Gastroesophageal sphincter (tissue), 4 donors: ENCODE measurements at regions not wholly inside any gene's neighbourhood (a gene's known extent, or its start where the extent isn't known, plus 50 kb on each side); places are given as distances from the start of the nearest gene placed in this dataset.

Experiments
- ATAC-seq: fragments of 150-250 bp; one replicate; pipeline ENCODE4 v1.9.1; 2016; ENCODE audit warnings: mild to moderate bottlenecking, moderate library complexity
- H3K27ac ChIP-seq, 4 donors: fragments of 200-600 bp; sonication (generic) in 3 of 4; 1 replicate in 3 of 4; 2 replicates in 1 of 4; pipeline ENCODE4 v1.5.1; 2016 to 2019
- H3K27me3 ChIP-seq: fragments of 200-600 bp; sonication (generic); one replicate; pipeline ENCODE4 v1.5.1; 2019
- H3K36me3 ChIP-seq, 2 donors: fragments of 200-600 bp; sonication (generic); one replicate each; pipeline ENCODE4 v1.5.1; 2019; ENCODE audit warnings: control low read depth in 1 of 2
- H3K4me1 ChIP-seq, 3 donors: fragments of 200-600 bp; sonication (generic); 1 replicate in 2 of 3; 2 replicates in 1 of 3; pipeline ENCODE4 v1.5.1; 2016 to 2019; ENCODE audit warnings: control low read depth in 2 of 3
- H3K4me3 ChIP-seq, 2 donors: fragments of 200-600 bp; sonication (generic); one replicate each; pipeline ENCODE4 v1.5.1; 2019; ENCODE audit warnings: mild to moderate bottlenecking in 1 of 2, moderate library complexity in 1 of 2
- H3K9me3 ChIP-seq, 3 donors: fragments of 200-600 bp; sonication (generic); one replicate each; pipeline ENCODE4 v1.5.1; 2017 to 2019; ENCODE audit warnings: control low read depth in 2 of 3
- CTCF ChIP-seq, 4 experiments: fragments of 200-600 bp in 2 of 4; fragments of 450-650 bp in 2 of 4; sonication (generic) in 1 of 4; IDR thresholded peaks; one replicate each; pipeline ENCODE4 v1.5.1; 2017 to 2019; ENCODE audit warnings: antibody characterized with exemption in 4 of 4, mild to moderate bottlenecking in 2 of 4, moderate library complexity in 2 of 4
- EP300 ChIP-seq: sonication (generic); formaldehyde crosslinking; IDR thresholded peaks from one replicate; pipeline ENCODE4 v1.6.1; 2017; ENCODE audit warnings: antibody characterized with exemption, mild to moderate bottlenecking
- POLR2A ChIP-seq, 2 donors: fragments of 450-650 bp; IDR thresholded peaks; one replicate each; pipeline ENCODE4 v1.6.1; 2017; ENCODE audit warnings: antibody characterized with exemption in 2 of 2, mild to moderate bottlenecking in 2 of 2, moderate library complexity in 1 of 2
- POLR2AphosphoS5 ChIP-seq: sonication (generic); formaldehyde crosslinking; IDR thresholded peaks from one replicate; pipeline ENCODE4 v1.6.1; 2017; ENCODE audit warnings: antibody characterized with exemption
- WGBS, 2 donors: methylation state at CpG; one replicate each; pipeline ENCODE4 v1.1.5; 2018; ENCODE audit warnings: low coverage in 1 of 2; 5-methylcytosine and 5-hydroxymethylcytosine counted together

- Histone ChIP-seq H3K9me3 (no peaks in the 10 kb centered on the region), H3K4me3 (no peak overlapping the region), H3K4me1 (no peaks in the 10 kb centered on the region), H3K36me3 (no peaks in the 10 kb centered on the region), H3K27me3 (no peaks in the 10 kb centered on the region), H3K27ac (no peak overlapping the region)
- WGBS, 2 donors: 80 to 85% methylated on average over 5 of the region's 7 CpGs
- TF ChIP-seq POLR2A (IDR thresholded peaks at IDR 0.05): no peak
- no peak for TF ChIP-seq CTCF (IDR thresholded peaks at IDR 0.05)
- no peak for TF ChIP-seq EP300
- no peak for TF ChIP-seq POLR2AphosphoS5
- no peak for ATAC-seq
Measured at GRCh38 chr6:44617416-44617815, 229.9 kb downstream of the CDC5L start.

GRCh38 chr6:44618371-44618770 lies 230.9 kb downstream of the CDC5L start:
- no peak for ATAC-seq
- no peaks in the 10 kb centered on the region for H3K36me3 ChIP-seq
- H3K4me3 ChIP-seq: no peak overlapping the region
- TF ChIP-seq POLR2AphosphoS5 (no peak), CTCF (IDR thresholded peaks at IDR 0.05) (no peak), POLR2A (IDR thresholded peaks at IDR 0.05) (no peak), EP300 (no peak)
- H3K4me1 ChIP-seq: no peaks in the 10 kb centered on the region
- no peaks in the 10 kb centered on the region for H3K27me3 ChIP-seq
- 80 to 81% methylated on average over 1 to 3 of the region's 4 CpGs for WGBS, 2 donors
- no peaks in the 10 kb centered on the region for H3K9me3 ChIP-seq
- H3K27ac ChIP-seq: no peak overlapping the region

- Histone ChIP-seq H3K27ac (no peak overlapping the region), H3K36me3 (no peaks in the 10 kb centered on the region), H3K27me3 (no peaks in the 10 kb centered on the region), H3K4me3 (no peak overlapping the region), H3K4me1 (no peaks in the 10 kb centered on the region), H3K9me3 (no peaks in the 10 kb centered on the region)
- TF ChIP-seq POLR2AphosphoS5 (no peak), POLR2A (IDR thresholded peaks at IDR 0.05) (no peak), EP300 (no peak)
- no peak for ATAC-seq
- 72 to 81% methylated on average over 2 to 4 of the region's 4 CpGs for WGBS, 2 donors
Measured at GRCh38 chr6:44620922-44621321, 233.4 kb downstream of the CDC5L start.

- Histone ChIP-seq H3K4me3 (no peak overlapping the region), H3K27me3 (no peaks in the 10 kb centered on the region), H3K9me3 (no peaks in the 10 kb centered on the region), H3K36me3 (no peaks in the 10 kb centered on the region), H3K27ac (no peak overlapping the region), H3K4me1 (no peaks in the 10 kb centered on the region)
- ATAC-seq: no peak
- TF ChIP-seq CTCF (IDR thresholded peaks at IDR 0.05) (no peak), POLR2AphosphoS5 (no peak), POLR2A (IDR thresholded peaks at IDR 0.05) (no peak), EP300 (no peak)
- WGBS, 2 donors: 49 to 57% methylated on average over 1 to 2 of the region's 2 CpGs
Measured at GRCh38 chr6:44621846-44622245, 234.3 kb downstream of the CDC5L start.

GRCh38 chr6:44622555-44622954 lies 235.0 kb downstream of the CDC5L start:
- Histone ChIP-seq H3K27ac (no peak overlapping the region), H3K4me3 (no peak overlapping the region), H3K36me3 (no peaks in the 10 kb centered on the region), H3K27me3 (no peaks in the 10 kb centered on the region), H3K9me3 (no peaks in the 10 kb centered on the region), H3K4me1 (no peaks in the 10 kb centered on the region)
- WGBS, 2 donors: 84 to 90% methylated on average over 7 to 8 of the region's 8 CpGs
- no peak for ATAC-seq
- TF ChIP-seq POLR2A (IDR thresholded peaks at IDR 0.05): no peak
- TF ChIP-seq EP300: no peak
- no peak for TF ChIP-seq POLR2AphosphoS5
- no peak for TF ChIP-seq CTCF (IDR thresholded peaks at IDR 0.05)

GRCh38 chr6:44622956-44623355 lies 235.4 kb downstream of the CDC5L start:
- H3K36me3 ChIP-seq: no peaks in the 10 kb centered on the region
- 58 to 80% methylated on average over 2 of the region's 2 CpGs for WGBS, 2 donors
- no peaks in the 10 kb centered on the region for H3K9me3 ChIP-seq
- no peak overlapping the region for H3K27ac ChIP-seq
- H3K4me3 ChIP-seq: no peak overlapping the region
- TF ChIP-seq EP300: no peak
- TF ChIP-seq POLR2A (IDR thresholded peaks at IDR 0.05): no peak
- TF ChIP-seq CTCF (IDR thresholded peaks at IDR 0.05): no peak
- ATAC-seq: no peak
- H3K27me3 ChIP-seq: no peaks in the 10 kb centered on the region
- H3K4me1 ChIP-seq: no peaks in the 10 kb centered on the region
